HEK293 (cell line): ENCODE measurements at regions not wholly inside any gene's neighbourhood (a gene's known extent, or its start where the extent isn't known, plus 50 kb on each side); places are given as distances from the start of the nearest gene placed in this dataset.

Experiments
- CTCF ChIA-PET: fragments of 350-600 bp; formaldehyde crosslinking; extraction: SDS; loops from one replicate; lab custom pipeline; 2021; ENCODE audit warnings: antibody characterized with exemption; lab: Yijun Ruan, JAX
- POLR2A ChIA-PET: fragments of 300-600 bp; formaldehyde crosslinking; extraction: SDS; loops from one replicate; lab custom pipeline; 2020; ENCODE audit warnings: antibody characterized with exemption, inconsistent platforms; lab: Yijun Ruan, JAX
- H3K27ac ChIP-seq: fragments of 200-500 bp; sonication (Bioruptor generic); 2 replicates; pipeline ENCODE4 v1.5.1; 2014; ENCODE audit warnings: low read depth, low read length, control low read depth, inconsistent platforms; ENCODE audit errors: extremely low read depth
- H3K36me3 ChIP-seq, 2 experiments: fragments of 200-500 bp in 1 of 2; sonication (Bioruptor generic) in 1 of 2; 1 replicate in 1 of 2; 2 replicates in 1 of 2; pipeline ENCODE4 v1.5.1; 2014 to 2017; ENCODE audit warnings: inconsistent platforms in 2 of 2, low read length in 2 of 2; ENCODE audit not compliant: control insufficient read depth in 2 of 2, insufficient read depth in 1 of 2
- H3K4me1 ChIP-seq: fragments of 200-500 bp; sonication (Bioruptor generic); 2 replicates; pipeline ENCODE4 v1.5.1; 2014; ENCODE audit warnings: mild to moderate bottlenecking, low read length, inconsistent platforms; ENCODE audit not compliant: control insufficient read depth, insufficient read depth
- H3K4me3 ChIP-seq: 2 replicates; pipeline ENCODE4 v1.5.1; 2011; ENCODE audit warnings: low read depth, mild to moderate bottlenecking, control low read depth, low read length, moderate library complexity
- H3K9me3 ChIP-seq: fragments of 200-500 bp; sonication (Bioruptor generic); 2 replicates; pipeline ENCODE4 v1.5.1; 2014; ENCODE audit warnings: low read depth, low read length, inconsistent platforms; ENCODE audit not compliant: control insufficient read depth, insufficient read depth
- EGR2 ChIP-seq: fragments of 450-650 bp; formaldehyde crosslinking; IDR thresholded peaks from 2 replicates; pipeline ENCODE4 v1.5.1; 2016; ENCODE audit warnings: low read depth, missing biosample characterization, missing genetic modification characterization
- MEIS1 ChIP-seq: sonication (generic); formaldehyde crosslinking; IDR thresholded peaks from 2 replicates; pipeline ENCODE4 v1.8.1; 2022; ENCODE audit warnings: missing genetic modification reagents, mild to moderate bottlenecking, borderline replicate concordance
- OVOL3 ChIP-seq: fragments of 450-650 bp; formaldehyde crosslinking; IDR thresholded peaks from 2 replicates; pipeline ENCODE4 v1.5.1; 2016; ENCODE audit warnings: missing biosample characterization, missing genetic modification characterization
- TCF7L2 ChIP-seq: IDR thresholded peaks from 2 replicates; pipeline ENCODE4 v1.6.1; 2011; ENCODE audit warnings: low read depth, mild to moderate bottlenecking, inconsistent platforms, low read length, moderate library complexity, borderline replicate concordance
- ZNF133 ChIP-seq: fragments of 450-650 bp; formaldehyde crosslinking; IDR thresholded peaks from 2 replicates; pipeline ENCODE4 v1.5.1; 2016; ENCODE audit warnings: missing biosample characterization, missing genetic modification characterization
- ZNF184 ChIP-seq: fragments of 450-650 bp; IDR thresholded peaks from 2 replicates; pipeline ENCODE4 v1.5.1; 2018; ENCODE audit warnings: missing biosample characterization, mild to moderate bottlenecking, missing genetic modification characterization
- ZNF292 ChIP-seq: fragments of 450-650 bp; formaldehyde crosslinking; IDR thresholded peaks from 2 replicates; pipeline ENCODE4 v1.5.1; 2016; ENCODE audit warnings: low read depth, missing biosample characterization, missing genetic modification characterization, borderline replicate concordance
- ZNF324 ChIP-seq: fragments of 450-650 bp; formaldehyde crosslinking; IDR thresholded peaks from 2 replicates; pipeline ENCODE4 v1.5.1; 2016; ENCODE audit warnings: missing biosample characterization, missing genetic modification characterization
- ZNF416 ChIP-seq: fragments of 450-650 bp; formaldehyde crosslinking; IDR thresholded peaks from 2 replicates; pipeline ENCODE4 v1.5.1; 2016; ENCODE audit warnings: missing biosample characterization, missing genetic modification characterization
- ZNF558 ChIP-seq: fragments of 450-650 bp; formaldehyde crosslinking; IDR thresholded peaks from 2 replicates; pipeline ENCODE4 v1.5.1; 2016; ENCODE audit warnings: missing biosample characterization, missing genetic modification characterization
- ZNF843 ChIP-seq: fragments of 450-650 bp; formaldehyde crosslinking; IDR thresholded peaks from 2 replicates; pipeline ENCODE4 v1.5.1; 2016; ENCODE audit warnings: missing biosample characterization, missing genetic modification characterization
- TF ChIP-seq, protein P1 (sequence below): fragments of 450-650 bp; formaldehyde crosslinking; IDR thresholded peaks from 2 replicates; pipeline ENCODE4 v1.5.1; 2017; ENCODE audit warnings: missing biosample characterization, missing genetic modification characterization
- TF ChIP-seq, protein P2 (sequence below): fragments of 450-650 bp; formaldehyde crosslinking; IDR thresholded peaks from 2 replicates; pipeline ENCODE4; 2016; ENCODE audit warnings: missing biosample characterization, missing genetic modification characterization
- TF ChIP-seq, protein P3 (sequence below): fragments of 450-650 bp; formaldehyde crosslinking; IDR thresholded peaks from 2 replicates; pipeline ENCODE4 v1.5.1; 2017; ENCODE audit warnings: missing biosample characterization, missing genetic modification characterization
- TF ChIP-seq, protein P4 (sequence below): fragments of 450-650 bp; formaldehyde crosslinking; IDR thresholded peaks from 2 replicates; pipeline ENCODE4 v1.5.1; 2016; ENCODE audit warnings: missing biosample characterization, missing genetic modification characterization
- TF ChIP-seq, protein P5 (sequence below): fragments of 450-650 bp; formaldehyde crosslinking; IDR thresholded peaks from 2 replicates; pipeline ENCODE4 v1.5.1; 2017; ENCODE audit warnings: missing biosample characterization, missing genetic modification characterization
- TF ChIP-seq, protein P6 (sequence below): fragments of 450-650 bp; formaldehyde crosslinking; IDR thresholded peaks from 2 replicates; pipeline ENCODE4 v1.5.1; 2016; ENCODE audit warnings: missing biosample characterization, missing genetic modification characterization
- TF ChIP-seq, protein P7 (sequence below): fragments of 450-650 bp; formaldehyde crosslinking; IDR thresholded peaks from 2 replicates; pipeline ENCODE4 v1.5.0; 2017; ENCODE audit warnings: missing biosample characterization, missing genetic modification characterization, borderline replicate concordance
- TF ChIP-seq, protein P8 (sequence below): fragments of 450-650 bp; IDR thresholded peaks from 2 replicates; pipeline ENCODE4 v1.5.1; 2018; ENCODE audit warnings: missing biosample characterization, missing genetic modification characterization

DNA sequence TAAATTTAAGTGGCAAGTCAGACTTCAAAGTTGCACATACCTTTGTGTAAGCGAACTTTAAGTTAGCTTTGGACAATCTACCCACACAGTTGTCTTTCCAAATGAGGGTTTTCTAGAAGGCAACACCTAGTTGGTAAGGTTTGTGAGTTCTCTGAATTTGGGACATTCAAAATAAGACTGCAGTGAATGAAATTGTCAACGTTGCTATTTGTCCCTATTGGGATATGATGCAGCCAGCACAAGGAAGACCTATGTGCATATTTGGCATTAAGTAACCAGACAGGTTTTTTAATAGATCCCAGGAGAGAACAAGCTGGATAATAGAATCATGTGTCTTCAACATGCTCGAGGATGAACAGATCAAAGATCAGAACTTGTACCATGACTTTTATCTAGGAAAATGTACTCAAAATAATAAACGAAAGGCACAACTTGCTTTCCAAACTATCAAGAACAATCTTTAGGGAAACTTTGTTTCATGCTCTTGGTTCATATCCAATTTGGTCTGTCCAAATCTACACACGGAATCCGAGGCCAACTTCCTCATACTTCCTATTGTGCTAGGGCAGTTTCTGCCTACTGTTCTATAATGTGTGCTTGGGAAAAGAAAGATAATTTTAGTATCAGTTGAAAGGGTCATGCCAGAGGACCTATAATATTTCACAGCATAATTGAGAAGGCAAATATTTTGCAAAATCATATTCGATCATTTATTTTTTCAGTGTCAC lies 284.2 kb upstream of the SOX5 start:
- Histone ChIP-seq H3K4me1 (no peaks in the 10 kb centered on the region), H3K27ac (no peak overlapping the region), H3K4me3 (no peak overlapping the region), H3K36me3 (no peaks in the 10 kb centered on the region), H3K9me3 (no peaks in the 10 kb centered on the region)
- no peak for TF ChIP-seq OVOL3 (tag by site-specific recombination)
- TF ChIP-seq, protein P1, sequence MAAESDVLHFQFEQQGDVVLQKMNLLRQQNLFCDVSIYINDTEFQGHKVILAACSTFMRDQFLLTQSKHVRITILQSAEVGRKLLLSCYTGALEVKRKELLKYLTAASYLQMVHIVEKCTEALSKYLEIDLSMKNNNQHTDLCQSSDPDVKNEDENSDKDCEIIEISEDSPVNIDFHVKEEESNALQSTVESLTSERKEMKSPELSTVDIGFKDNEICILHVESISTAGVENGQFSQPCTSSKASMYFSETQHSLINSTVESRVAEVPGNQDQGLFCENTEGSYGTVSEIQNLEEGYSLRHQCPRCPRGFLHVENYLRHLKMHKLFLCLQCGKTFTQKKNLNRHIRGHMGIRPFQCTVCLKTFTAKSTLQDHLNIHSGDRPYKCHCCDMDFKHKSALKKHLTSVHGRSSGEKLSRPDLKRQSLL (tag by site-specific recombination): no peak
- TF ChIP-seq, protein P2, sequence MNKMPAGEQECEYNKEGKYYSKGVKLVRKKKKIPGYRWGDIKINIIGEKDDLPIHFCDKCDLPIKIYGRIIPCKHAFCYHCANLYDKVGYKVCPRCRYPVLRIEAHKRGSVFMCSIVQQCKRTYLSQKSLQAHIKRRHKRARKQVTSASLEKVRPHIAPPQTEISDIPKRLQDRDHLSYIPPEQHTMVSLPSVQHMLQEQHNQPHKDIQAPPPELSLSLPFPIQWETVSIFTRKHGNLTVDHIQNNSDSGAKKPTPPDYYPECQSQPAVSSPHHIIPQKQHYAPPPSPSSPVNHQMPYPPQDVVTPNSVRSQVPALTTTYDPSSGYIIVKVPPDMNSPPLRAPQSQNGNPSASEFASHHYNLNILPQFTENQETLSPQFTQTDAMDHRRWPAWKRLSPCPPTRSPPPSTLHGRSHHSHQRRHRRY (tag by site-specific recombination): no peak
- no peak for TF ChIP-seq ZNF558 (tag by site-specific recombination)
- no peak for TF ChIP-seq TCF7L2
- TF ChIP-seq EGR2 (tag by site-specific recombination): no peak
- TF ChIP-seq, protein P3, sequence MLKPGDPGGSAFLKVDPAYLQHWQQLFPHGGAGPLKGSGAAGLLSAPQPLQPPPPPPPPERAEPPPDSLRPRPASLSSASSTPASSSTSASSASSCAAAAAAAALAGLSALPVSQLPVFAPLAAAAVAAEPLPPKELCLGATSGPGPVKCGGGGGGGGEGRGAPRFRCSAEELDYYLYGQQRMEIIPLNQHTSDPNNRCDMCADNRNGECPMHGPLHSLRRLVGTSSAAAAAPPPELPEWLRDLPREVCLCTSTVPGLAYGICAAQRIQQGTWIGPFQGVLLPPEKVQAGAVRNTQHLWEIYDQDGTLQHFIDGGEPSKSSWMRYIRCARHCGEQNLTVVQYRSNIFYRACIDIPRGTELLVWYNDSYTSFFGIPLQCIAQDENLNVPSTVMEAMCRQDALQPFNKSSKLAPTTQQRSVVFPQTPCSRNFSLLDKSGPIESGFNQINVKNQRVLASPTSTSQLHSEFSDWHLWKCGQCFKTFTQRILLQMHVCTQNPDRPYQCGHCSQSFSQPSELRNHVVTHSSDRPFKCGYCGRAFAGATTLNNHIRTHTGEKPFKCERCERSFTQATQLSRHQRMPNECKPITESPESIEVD (tag by site-specific recombination): no peak
- no peak for TF ChIP-seq ZNF292 (tag by site-specific recombination)
- TF ChIP-seq, protein P4, sequence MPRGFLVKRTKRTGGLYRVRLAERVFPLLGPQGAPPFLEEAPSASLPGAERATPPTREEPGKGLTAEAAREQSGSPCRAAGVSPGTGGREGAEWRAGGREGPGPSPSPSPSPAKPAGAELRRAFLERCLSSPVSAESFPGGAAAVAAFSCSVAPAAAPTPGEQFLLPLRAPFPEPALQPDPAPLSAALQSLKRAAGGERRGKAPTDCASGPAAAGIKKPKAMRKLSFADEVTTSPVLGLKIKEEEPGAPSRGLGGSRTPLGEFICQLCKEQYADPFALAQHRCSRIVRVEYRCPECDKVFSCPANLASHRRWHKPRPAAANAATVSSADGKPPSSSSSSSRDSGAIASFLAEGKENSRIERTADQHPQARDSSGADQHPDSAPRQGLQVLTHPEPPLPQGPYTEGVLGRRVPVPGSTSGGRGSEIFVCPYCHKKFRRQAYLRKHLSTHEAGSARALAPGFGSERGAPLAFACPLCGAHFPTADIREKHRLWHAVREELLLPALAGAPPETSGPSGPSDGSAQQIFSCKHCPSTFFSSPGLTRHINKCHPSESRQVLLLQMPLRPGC (tag by site-specific recombination): no peak
- TF ChIP-seq, protein P5, sequence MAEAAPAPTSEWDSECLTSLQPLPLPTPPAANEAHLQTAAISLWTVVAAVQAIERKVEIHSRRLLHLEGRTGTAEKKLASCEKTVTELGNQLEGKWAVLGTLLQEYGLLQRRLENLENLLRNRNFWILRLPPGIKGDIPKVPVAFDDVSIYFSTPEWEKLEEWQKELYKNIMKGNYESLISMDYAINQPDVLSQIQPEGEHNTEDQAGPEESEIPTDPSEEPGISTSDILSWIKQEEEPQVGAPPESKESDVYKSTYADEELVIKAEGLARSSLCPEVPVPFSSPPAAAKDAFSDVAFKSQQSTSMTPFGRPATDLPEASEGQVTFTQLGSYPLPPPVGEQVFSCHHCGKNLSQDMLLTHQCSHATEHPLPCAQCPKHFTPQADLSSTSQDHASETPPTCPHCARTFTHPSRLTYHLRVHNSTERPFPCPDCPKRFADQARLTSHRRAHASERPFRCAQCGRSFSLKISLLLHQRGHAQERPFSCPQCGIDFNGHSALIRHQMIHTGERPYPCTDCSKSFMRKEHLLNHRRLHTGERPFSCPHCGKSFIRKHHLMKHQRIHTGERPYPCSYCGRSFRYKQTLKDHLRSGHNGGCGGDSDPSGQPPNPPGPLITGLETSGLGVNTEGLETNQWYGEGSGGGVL (tag by site-specific recombination): no peak
- no peak for TF ChIP-seq ZNF324
- TF ChIP-seq MEIS1 (CRISPR knock-in tag): no peak
- no peak for TF ChIP-seq ZNF133 (tag by site-specific recombination)
- TF ChIP-seq, protein P6, sequence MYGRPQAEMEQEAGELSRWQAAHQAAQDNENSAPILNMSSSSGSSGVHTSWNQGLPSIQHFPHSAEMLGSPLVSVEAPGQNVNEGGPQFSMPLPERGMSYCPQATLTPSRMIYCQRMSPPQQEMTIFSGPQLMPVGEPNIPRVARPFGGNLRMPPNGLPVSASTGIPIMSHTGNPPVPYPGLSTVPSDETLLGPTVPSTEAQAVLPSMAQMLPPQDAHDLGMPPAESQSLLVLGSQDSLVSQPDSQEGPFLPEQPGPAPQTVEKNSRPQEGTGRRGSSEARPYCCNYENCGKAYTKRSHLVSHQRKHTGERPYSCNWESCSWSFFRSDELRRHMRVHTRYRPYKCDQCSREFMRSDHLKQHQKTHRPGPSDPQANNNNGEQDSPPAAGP (tag by site-specific recombination): no peak
- TF ChIP-seq ZNF416 (tag by site-specific recombination): no peak
- no peak for TF ChIP-seq ZNF843 (tag by site-specific recombination)
- no peak for TF ChIP-seq ZNF184 (tag by site-specific recombination)
- TF ChIP-seq, protein P7, sequence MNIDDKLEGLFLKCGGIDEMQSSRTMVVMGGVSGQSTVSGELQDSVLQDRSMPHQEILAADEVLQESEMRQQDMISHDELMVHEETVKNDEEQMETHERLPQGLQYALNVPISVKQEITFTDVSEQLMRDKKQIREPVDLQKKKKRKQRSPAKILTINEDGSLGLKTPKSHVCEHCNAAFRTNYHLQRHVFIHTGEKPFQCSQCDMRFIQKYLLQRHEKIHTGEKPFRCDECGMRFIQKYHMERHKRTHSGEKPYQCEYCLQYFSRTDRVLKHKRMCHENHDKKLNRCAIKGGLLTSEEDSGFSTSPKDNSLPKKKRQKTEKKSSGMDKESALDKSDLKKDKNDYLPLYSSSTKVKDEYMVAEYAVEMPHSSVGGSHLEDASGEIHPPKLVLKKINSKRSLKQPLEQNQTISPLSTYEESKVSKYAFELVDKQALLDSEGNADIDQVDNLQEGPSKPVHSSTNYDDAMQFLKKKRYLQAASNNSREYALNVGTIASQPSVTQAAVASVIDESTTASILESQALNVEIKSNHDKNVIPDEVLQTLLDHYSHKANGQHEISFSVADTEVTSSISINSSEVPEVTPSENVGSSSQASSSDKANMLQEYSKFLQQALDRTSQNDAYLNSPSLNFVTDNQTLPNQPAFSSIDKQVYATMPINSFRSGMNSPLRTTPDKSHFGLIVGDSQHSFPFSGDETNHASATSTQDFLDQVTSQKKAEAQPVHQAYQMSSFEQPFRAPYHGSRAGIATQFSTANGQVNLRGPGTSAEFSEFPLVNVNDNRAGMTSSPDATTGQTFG (tag by site-specific recombination): no peak
- TF ChIP-seq, protein P8, sequence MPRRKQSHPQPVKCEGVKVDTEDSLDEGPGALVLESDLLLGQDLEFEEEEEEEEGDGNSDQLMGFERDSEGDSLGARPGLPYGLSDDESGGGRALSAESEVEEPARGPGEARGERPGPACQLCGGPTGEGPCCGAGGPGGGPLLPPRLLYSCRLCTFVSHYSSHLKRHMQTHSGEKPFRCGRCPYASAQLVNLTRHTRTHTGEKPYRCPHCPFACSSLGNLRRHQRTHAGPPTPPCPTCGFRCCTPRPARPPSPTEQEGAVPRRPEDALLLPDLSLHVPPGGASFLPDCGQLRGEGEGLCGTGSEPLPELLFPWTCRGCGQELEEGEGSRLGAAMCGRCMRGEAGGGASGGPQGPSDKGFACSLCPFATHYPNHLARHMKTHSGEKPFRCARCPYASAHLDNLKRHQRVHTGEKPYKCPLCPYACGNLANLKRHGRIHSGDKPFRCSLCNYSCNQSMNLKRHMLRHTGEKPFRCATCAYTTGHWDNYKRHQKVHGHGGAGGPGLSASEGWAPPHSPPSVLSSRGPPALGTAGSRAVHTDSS (tag by site-specific recombination): no peak
- CTCF ChIA-PET: no interaction called here
- POLR2A ChIA-PET: no interaction called here
